MM.1S (cell line): ENCODE measurements at regions not wholly inside any gene's neighbourhood (a gene's known extent, or its start where the extent isn't known, plus 50 kb on each side); places are given as distances from the start of the nearest gene placed in this dataset.

Experiments
- CTCF ChIP-seq: fragments of 300-600 bp; sonication (generic); IDR thresholded peaks from 2 replicates; pipeline ENCODE4 v1.5.1; 2016; ENCODE audit warnings: antibody characterized with exemption, low read length, mixed read lengths
- EZH2 ChIP-seq: fragments of 300-600 bp; sonication (generic); optimal IDR thresholded peaks from 2 replicates; pipeline ENCODE3; 2017; ENCODE audit warnings: low read depth, mild to moderate bottlenecking, antibody characterized with exemption, low read length, mixed read lengths

- no peak for TF ChIP-seq EZH2
- no peak for TF ChIP-seq CTCF
Observed at GRCh38 chr2:56025469-56026193, 102.0 kb upstream of the EFEMP1 start.
